Caco-2 (cell line): ENCODE measurements at regions not wholly inside any gene's neighbourhood (a gene's known extent, or its start where the extent isn't known, plus 50 kb on each side); places are given as distances from the start of the nearest gene placed in this dataset.

Experiments used
- BruUV-seq: library from RNA; stranded (reverse); fragments of 400-500 nt; replicated peaks from 2 replicates; lab custom pipeline; 2021; lab: Mats Ljungman, UMichigan
- CTCF ChIA-PET: fragments of 300-600 bp; sonication (Branson Sonifier 250); formaldehyde crosslinking; loops from one replicate; lab custom pipeline; 2022; ENCODE audit warnings: antibody characterized with exemption; lab: Charles Lee
- POLR2A ChIA-PET: fragments of 300-600 bp; sonication (Branson Sonifier 250); formaldehyde crosslinking; loops from one replicate; lab custom pipeline; 2022; ENCODE audit warnings: antibody characterized with exemption; lab: Charles Lee
- DNase-seq, 2 experiments: peaks; one replicate each; pipeline versions ENCODE4 v3.0.0 to v3.0.0-alpha.2; 2020 to 2022
- H3K27me3 ChIP-seq: replicated peaks from 2 replicates; pipeline ENCODE4 v1.6.0; 2011; ENCODE audit warnings: low read length; ENCODE audit not compliant: control insufficient read depth, insufficient read depth
- H3K36me3 ChIP-seq: 2 replicates; pipeline ENCODE4 v1.5.1; 2011; ENCODE audit warnings: low read length; ENCODE audit not compliant: control insufficient read depth, insufficient read depth
- H3K4me1 ChIP-seq: fragments of 250-450 bp; sonication (Bioruptor Pico); 2 replicates; pipeline ENCODE4 v1.5.1; 2020; ENCODE audit warnings: mild to moderate bottlenecking
- H3K4me3 ChIP-seq: 2 replicates; pipeline ENCODE4 v1.5.1; 2011; ENCODE audit warnings: low read depth, mild to moderate bottlenecking, control low read depth, low read length
- H3K9me3 ChIP-seq: fragments of 250-450 bp; sonication (Bioruptor Pico); 2 replicates; pipeline ENCODE4 v1.5.1; 2020; ENCODE audit warnings: mild to moderate bottlenecking, moderate library complexity
- H3K27ac Mint-ChIP-seq: one replicate; pipeline ENCODE4 v1.8.0; 2022; ENCODE audit warnings: mixed read lengths; ENCODE audit not compliant: unreplicated experiment
- H3K27me3 Mint-ChIP-seq: one replicate; pipeline ENCODE4 v1.8.0; 2022; ENCODE audit warnings: mixed read lengths; ENCODE audit not compliant: insufficient read depth, unreplicated experiment
- H3K36me3 Mint-ChIP-seq: one replicate; pipeline ENCODE4 v1.8.0; 2022; ENCODE audit warnings: mild to moderate bottlenecking, mixed read lengths; ENCODE audit not compliant: insufficient read depth, unreplicated experiment
- H3K4me1 Mint-ChIP-seq: one replicate; pipeline ENCODE4 v1.8.0; 2022; ENCODE audit warnings: low read depth, mixed read lengths; ENCODE audit not compliant: unreplicated experiment
- H3K4me3 Mint-ChIP-seq: one replicate; pipeline ENCODE4 v1.8.0; 2022; ENCODE audit warnings: mild to moderate bottlenecking, moderate library complexity, mixed read lengths; ENCODE audit not compliant: unreplicated experiment
- H3K9me3 Mint-ChIP-seq: one replicate; pipeline ENCODE4 v1.8.0; 2022; ENCODE audit warnings: mixed read lengths; ENCODE audit not compliant: unreplicated experiment
- intact Hi-C: fragments of 100-400 bp; cut with micrococcal nuclease; formaldehyde crosslinking; loops from one replicate; pipeline ENCODE4 v1.10.0; 2022; ENCODE audit not compliant: unreplicated experiment
- TF ChIP-seq, protein P1 (sequence below), 2 experiments: fragments of 200-600 bp in 1 of 2; IDR thresholded peaks; 1 replicate in 1 of 2; 2 replicates in 1 of 2; pipeline versions ENCODE4 v1.5.1 to v1.8.0; 2011 to 2022; ENCODE audit warnings: antibody characterized with exemption in 1 of 2, control low read depth in 1 of 2, inconsistent platforms in 1 of 2, low read depth in 1 of 2, low read length in 1 of 2, mild to moderate bottlenecking in 1 of 2, moderate library complexity in 1 of 2; ENCODE audit not compliant: insufficient read depth in 1 of 2, severe bottlenecking in 1 of 2, unreplicated experiment in 1 of 2

GRCh38 chr3:16741103-16741758, 136.0 kb upstream of the DAZL start:
- TF ChIP-seq, protein P1, sequence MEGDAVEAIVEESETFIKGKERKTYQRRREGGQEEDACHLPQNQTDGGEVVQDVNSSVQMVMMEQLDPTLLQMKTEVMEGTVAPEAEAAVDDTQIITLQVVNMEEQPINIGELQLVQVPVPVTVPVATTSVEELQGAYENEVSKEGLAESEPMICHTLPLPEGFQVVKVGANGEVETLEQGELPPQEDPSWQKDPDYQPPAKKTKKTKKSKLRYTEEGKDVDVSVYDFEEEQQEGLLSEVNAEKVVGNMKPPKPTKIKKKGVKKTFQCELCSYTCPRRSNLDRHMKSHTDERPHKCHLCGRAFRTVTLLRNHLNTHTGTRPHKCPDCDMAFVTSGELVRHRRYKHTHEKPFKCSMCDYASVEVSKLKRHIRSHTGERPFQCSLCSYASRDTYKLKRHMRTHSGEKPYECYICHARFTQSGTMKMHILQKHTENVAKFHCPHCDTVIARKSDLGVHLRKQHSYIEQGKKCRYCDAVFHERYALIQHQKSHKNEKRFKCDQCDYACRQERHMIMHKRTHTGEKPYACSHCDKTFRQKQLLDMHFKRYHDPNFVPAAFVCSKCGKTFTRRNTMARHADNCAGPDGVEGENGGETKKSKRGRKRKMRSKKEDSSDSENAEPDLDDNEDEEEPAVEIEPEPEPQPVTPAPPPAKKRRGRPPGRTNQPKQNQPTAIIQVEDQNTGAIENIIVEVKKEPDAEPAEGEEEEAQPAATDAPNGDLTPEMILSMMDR (IDR thresholded peaks at IDR 0.05; ENCODE audit: insufficient read depth in 1 of 2, low read depth in 1 of 2, low read length in 1 of 2, severe bottlenecking in 1 of 2, unreplicated experiment in 1 of 2): no peak
- no peaks in the 10 kb centered on the region for H3K4me1 ChIP-seq
- DNase-seq: no peak
- no peaks in the 10 kb centered on the region for H3K36me3 Mint-ChIP-seq
- no peaks in the 10 kb centered on the region for H3K9me3 Mint-ChIP-seq
- no peak overlapping the region for H3K27ac Mint-ChIP-seq
- H3K9me3 ChIP-seq: no peaks in the 10 kb centered on the region
- intact Hi-C loops: no loop called here
- no peak overlapping the region for H3K4me3 ChIP-seq
- POLR2A ChIA-PET: no interaction called here
- H3K27me3 Mint-ChIP-seq: peaks cover 15% of the 10 kb centered on the region
- no peaks in the 10 kb centered on the region for H3K36me3 ChIP-seq
- no peaks in the 10 kb centered on the region for H3K4me1 Mint-ChIP-seq
- no TSS peak for BruUV-seq
- CTCF ChIA-PET: no interaction called here
- H3K27me3 ChIP-seq: no peaks in the 10 kb centered on the region
- no peak overlapping the region for H3K4me3 Mint-ChIP-seq

DNA sequence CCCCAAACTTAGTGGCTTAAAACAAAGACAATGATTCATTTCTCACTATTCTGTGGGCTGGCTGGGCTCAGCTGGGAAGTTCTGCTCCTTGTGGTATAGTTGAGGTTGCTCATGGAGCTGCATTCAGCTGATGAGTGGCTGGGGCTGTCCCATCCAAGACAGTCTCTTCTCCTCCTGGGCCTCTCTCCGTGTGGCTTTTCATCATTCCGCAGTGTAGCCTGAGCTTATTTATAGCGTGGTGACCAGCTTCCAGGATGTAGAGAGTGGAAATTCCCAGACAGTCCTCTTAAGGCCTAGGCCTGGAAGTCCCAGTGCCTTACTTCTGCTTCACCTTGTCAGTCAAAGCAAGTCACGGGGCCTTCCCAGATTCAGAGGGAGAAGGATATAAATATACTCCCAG, 136.7 kb upstream of the DAZL start:
- TF ChIP-seq, protein P1 (IDR thresholded peaks at IDR 0.05; ENCODE audit: insufficient read depth in 1 of 2, low read depth in 1 of 2, low read length in 1 of 2, severe bottlenecking in 1 of 2, unreplicated experiment in 1 of 2): no peak
- H3K27ac Mint-ChIP-seq: no peak overlapping the region
- no peak for DNase-seq
- intact Hi-C loops: no loop called here
- no peaks in the 10 kb centered on the region for H3K9me3 Mint-ChIP-seq
- CTCF ChIA-PET: no interaction called here
- Histone ChIP-seq H3K27me3 (no peaks in the 10 kb centered on the region), H3K4me3 (no peak overlapping the region), H3K4me1 (no peaks in the 10 kb centered on the region), H3K36me3 (no peaks in the 10 kb centered on the region), H3K9me3 (no peaks in the 10 kb centered on the region)
- POLR2A ChIA-PET: no interaction called here
- H3K36me3 Mint-ChIP-seq: no peaks in the 10 kb centered on the region
- no peak overlapping the region for H3K4me3 Mint-ChIP-seq
- no TSS peak for BruUV-seq
- H3K4me1 Mint-ChIP-seq: no peaks in the 10 kb centered on the region
- H3K27me3 Mint-ChIP-seq: peaks cover 17% of the 10 kb centered on the region

DNA sequence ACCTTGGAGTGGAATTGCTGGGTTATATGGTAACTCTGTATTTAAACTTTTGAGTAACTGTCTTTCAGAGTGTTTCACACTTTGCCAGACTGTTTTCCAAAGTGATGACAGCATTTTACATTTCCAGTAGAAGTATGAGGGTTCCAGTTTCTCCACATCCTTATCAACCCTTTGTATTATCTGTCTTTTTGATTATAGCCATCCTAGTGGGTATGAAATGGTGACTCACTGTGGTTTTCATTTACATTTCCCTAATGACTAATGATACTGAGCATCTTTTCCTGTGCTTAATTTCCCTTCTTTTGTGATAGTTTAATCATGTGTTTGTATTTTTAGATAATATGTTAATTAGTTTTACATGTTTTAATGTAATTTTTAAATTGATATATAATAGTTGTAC, 138.1 kb upstream of the DAZL start:
- H3K4me1 Mint-ChIP-seq: no peaks in the 10 kb centered on the region
- no peak overlapping the region for H3K27ac Mint-ChIP-seq
- no peaks in the 10 kb centered on the region for H3K9me3 Mint-ChIP-seq
- no peaks in the 10 kb centered on the region for H3K4me1 ChIP-seq
- intact Hi-C loops: no loop called here
- no peak overlapping the region for H3K4me3 Mint-ChIP-seq
- H3K36me3 Mint-ChIP-seq: no peaks in the 10 kb centered on the region
- POLR2A ChIA-PET: no interaction called here
- CTCF ChIA-PET: no interaction called here
- no peak for DNase-seq
- no peaks in the 10 kb centered on the region for H3K9me3 ChIP-seq
- no peak overlapping the region for H3K4me3 ChIP-seq
- peaks cover 17% of the 10 kb centered on the region for H3K27me3 Mint-ChIP-seq
- no peaks in the 10 kb centered on the region for H3K27me3 ChIP-seq
- H3K36me3 ChIP-seq: no peaks in the 10 kb centered on the region
- no TSS peak for BruUV-seq
- TF ChIP-seq, protein P1 (IDR thresholded peaks at IDR 0.05; ENCODE audit: insufficient read depth in 1 of 2, low read depth in 1 of 2, low read length in 1 of 2, severe bottlenecking in 1 of 2, unreplicated experiment in 1 of 2): no peak
